OCI-LY3 (cell line): ENCODE measurements at regions not wholly inside any gene's neighbourhood (a gene's known extent, or its start where the extent isn't known, plus 50 kb on each side); places are given as distances from the start of the nearest gene placed in this dataset.

Source experiments
- EZH2phosphoT487 ChIP-seq: fragments of 200-600 bp; shearing (Covaris generic); IDR thresholded peaks from 2 replicates; pipeline ENCODE4 v1.6.1; 2018; ENCODE audit warnings: antibody characterized with exemption, mixed run types, low read depth
- TF ChIP-seq, protein P1 (sequence below): fragments of 200-600, 300-600 bp; sonication (generic); IDR thresholded peaks from 2 replicates; pipeline ENCODE4 v1.5.1; 2014; ENCODE audit warnings: antibody characterized with exemption, low read length, low read depth

DNA sequence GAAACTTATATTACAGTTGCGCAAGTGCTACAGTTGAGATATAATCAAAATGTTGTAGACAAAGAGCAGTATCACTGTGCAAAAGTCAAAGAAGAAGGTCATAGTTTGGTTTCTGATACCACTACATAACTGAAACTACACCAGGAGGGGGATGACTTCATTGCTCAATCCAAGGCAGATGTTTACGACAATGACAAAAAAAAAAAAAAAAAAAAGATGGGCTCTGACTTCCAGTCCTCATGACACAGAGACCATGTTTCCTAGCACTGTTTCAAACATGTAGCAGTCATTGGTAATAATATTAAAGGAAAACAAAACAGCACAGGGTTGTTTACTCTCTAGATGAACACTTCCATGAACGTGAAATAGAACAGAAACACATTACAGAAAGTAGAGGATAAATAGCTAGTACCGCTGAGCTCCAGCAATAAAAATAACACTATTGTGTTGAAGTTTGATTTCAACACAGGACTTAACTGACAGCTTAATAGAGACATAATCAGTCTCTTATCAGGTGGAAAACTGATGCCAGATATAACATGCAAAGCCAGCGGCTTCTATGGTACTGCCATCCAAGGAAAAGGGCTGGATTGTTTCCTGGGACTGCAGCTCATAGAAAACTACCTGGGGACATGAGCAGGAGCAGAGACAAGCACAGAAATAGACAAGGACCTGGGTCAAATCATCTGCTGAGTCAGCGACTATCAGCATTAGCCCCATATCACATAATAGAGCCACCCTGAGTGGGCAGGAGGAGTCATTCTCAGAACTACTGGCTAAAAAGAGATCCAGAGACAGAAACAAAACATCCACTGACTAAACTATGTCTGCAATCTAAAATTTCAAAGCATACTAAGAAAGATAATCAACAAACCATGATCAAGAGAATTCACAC, 463.6 kb upstream of the SOX9 start:
- TF ChIP-seq, protein P1, sequence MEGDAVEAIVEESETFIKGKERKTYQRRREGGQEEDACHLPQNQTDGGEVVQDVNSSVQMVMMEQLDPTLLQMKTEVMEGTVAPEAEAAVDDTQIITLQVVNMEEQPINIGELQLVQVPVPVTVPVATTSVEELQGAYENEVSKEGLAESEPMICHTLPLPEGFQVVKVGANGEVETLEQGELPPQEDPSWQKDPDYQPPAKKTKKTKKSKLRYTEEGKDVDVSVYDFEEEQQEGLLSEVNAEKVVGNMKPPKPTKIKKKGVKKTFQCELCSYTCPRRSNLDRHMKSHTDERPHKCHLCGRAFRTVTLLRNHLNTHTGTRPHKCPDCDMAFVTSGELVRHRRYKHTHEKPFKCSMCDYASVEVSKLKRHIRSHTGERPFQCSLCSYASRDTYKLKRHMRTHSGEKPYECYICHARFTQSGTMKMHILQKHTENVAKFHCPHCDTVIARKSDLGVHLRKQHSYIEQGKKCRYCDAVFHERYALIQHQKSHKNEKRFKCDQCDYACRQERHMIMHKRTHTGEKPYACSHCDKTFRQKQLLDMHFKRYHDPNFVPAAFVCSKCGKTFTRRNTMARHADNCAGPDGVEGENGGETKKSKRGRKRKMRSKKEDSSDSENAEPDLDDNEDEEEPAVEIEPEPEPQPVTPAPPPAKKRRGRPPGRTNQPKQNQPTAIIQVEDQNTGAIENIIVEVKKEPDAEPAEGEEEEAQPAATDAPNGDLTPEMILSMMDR = no peak
- TF ChIP-seq EZH2phosphoT487 = no peak
